H9 (cell line): ENCODE measurements at regions not wholly inside any gene's neighbourhood (a gene's known extent, or its start where the extent isn't known, plus 50 kb on each side); places are given as distances from the start of the nearest gene placed in this dataset.

Source experiments
- DNase-seq: peaks from one replicate; pipeline ENCODE4 v3.0.0-alpha.2; 2017
- H2AFZ ChIP-seq: one replicate; pipeline ENCODE4 v1.6.1; 2013; ENCODE audit warnings: mild to moderate bottlenecking, low read length, control low read depth, moderate library complexity
- H2AK5ac ChIP-seq: 2 replicates; pipeline ENCODE4 v1.6.1; 2013; ENCODE audit warnings: low read length, control low read depth, mixed read lengths; ENCODE audit not compliant: insufficient read length
- H2BK120ac ChIP-seq: one replicate; pipeline ENCODE4 v1.6.1; 2013; ENCODE audit warnings: low read depth, mild to moderate bottlenecking, low read length, control low read depth, inconsistent platforms; ENCODE audit not compliant: poor library complexity, severe bottlenecking
- H2BK12ac ChIP-seq: 2 replicates; pipeline ENCODE4 v1.6.1; 2013; ENCODE audit warnings: low read length, control low read depth, mixed read lengths, low read depth; ENCODE audit not compliant: insufficient read length
- H2BK15ac ChIP-seq: 2 replicates; pipeline ENCODE4 v1.6.1; 2013; ENCODE audit warnings: low read depth, low read length, control low read depth
- H2BK20ac ChIP-seq: one replicate; pipeline ENCODE4 v1.6.1; 2013; ENCODE audit warnings: low read depth, mild to moderate bottlenecking, low read length, control low read depth, inconsistent platforms; ENCODE audit not compliant: poor library complexity, severe bottlenecking
- H2BK5ac ChIP-seq: 2 replicates; pipeline ENCODE4 v1.6.1; 2013; ENCODE audit warnings: low read length, control low read depth, mixed read lengths; ENCODE audit not compliant: insufficient read length
- H3K14ac ChIP-seq: 2 replicates; pipeline ENCODE4 v1.6.1; 2013; ENCODE audit warnings: low read length, control low read depth; ENCODE audit not compliant: insufficient read depth
- H3K18ac ChIP-seq: 2 replicates; pipeline ENCODE4 v1.6.1; 2013; ENCODE audit warnings: low read depth, mild to moderate bottlenecking, mixed read lengths, low read length, control low read depth; ENCODE audit not compliant: insufficient read length
- H3K23ac ChIP-seq: 2 replicates; pipeline ENCODE4 v1.6.1; 2013; ENCODE audit warnings: low read length, control low read depth, mixed read lengths, low read depth; ENCODE audit not compliant: insufficient read length
- H3K23me2 ChIP-seq: 2 replicates; pipeline ENCODE4 v1.6.1; 2013; ENCODE audit warnings: low read depth, mild to moderate bottlenecking, mixed read lengths, low read length, control low read depth; ENCODE audit not compliant: insufficient read length, poor library complexity, severe bottlenecking
- H3K27ac ChIP-seq: 2 replicates; pipeline ENCODE4 v1.5.1; 2013; ENCODE audit warnings: low read length, control low read depth, mixed read lengths, low read depth; ENCODE audit not compliant: insufficient read length
- H3K27me3 ChIP-seq: 2 replicates; pipeline ENCODE4 v1.6.1; 2013; ENCODE audit warnings: low read length, control low read depth, inconsistent platforms; ENCODE audit not compliant: insufficient read depth
- H3K4ac ChIP-seq: 2 replicates; pipeline ENCODE4 v1.6.1; 2013; ENCODE audit warnings: low read depth, mild to moderate bottlenecking, control low read depth, inconsistent platforms, low read length, moderate library complexity
- H3K4me1 ChIP-seq: 2 replicates; pipeline ENCODE4 v1.6.1; 2013; ENCODE audit warnings: low read length, control low read depth, inconsistent platforms; ENCODE audit not compliant: insufficient read depth
- H3K4me2 ChIP-seq: 2 replicates; pipeline ENCODE4 v1.6.1; 2013; ENCODE audit warnings: low read length, control low read depth, mixed read lengths; ENCODE audit not compliant: insufficient read length, insufficient read depth
- H3K56ac ChIP-seq: 2 replicates; pipeline ENCODE4 v1.6.1; 2013; ENCODE audit warnings: low read depth, mild to moderate bottlenecking, mixed read lengths, low read length, control low read depth; ENCODE audit not compliant: insufficient read length
- H3K79me1 ChIP-seq: 2 replicates; pipeline ENCODE4 v1.6.1; 2013; ENCODE audit warnings: low read depth, mild to moderate bottlenecking, moderate library complexity, low read length, control low read depth, inconsistent platforms; ENCODE audit not compliant: insufficient read depth, poor library complexity, severe bottlenecking
- H3K79me2 ChIP-seq: 2 replicates; pipeline ENCODE4 v1.6.1; 2013; ENCODE audit warnings: low read length, control low read depth, inconsistent platforms; ENCODE audit not compliant: insufficient read depth
- H3K9ac ChIP-seq: 2 replicates; pipeline ENCODE4 v1.6.1; 2013; ENCODE audit warnings: low read length, control low read depth, mixed read lengths; ENCODE audit not compliant: insufficient read length; ENCODE audit errors: extremely low read depth
- H3K9me3 ChIP-seq: one replicate; pipeline ENCODE4 v1.6.1; 2013; ENCODE audit warnings: low read depth, low read length, inconsistent platforms; ENCODE audit not compliant: control insufficient read depth
- H3T11ph ChIP-seq: one replicate; pipeline ENCODE4 v1.6.1; 2013; ENCODE audit warnings: mild to moderate bottlenecking, low read length, control low read depth, inconsistent platforms
- H4K20me1 ChIP-seq: one replicate; pipeline ENCODE4 v1.6.1; 2013; ENCODE audit not compliant: control insufficient read depth, insufficient read length, insufficient read depth
- H4K5ac ChIP-seq: 2 replicates; pipeline ENCODE4 v1.6.1; 2013; ENCODE audit warnings: low read depth, mild to moderate bottlenecking, mixed read lengths, low read length, control low read depth; ENCODE audit not compliant: insufficient read length
- H4K8ac ChIP-seq: replicated peaks from 2 replicates; pipeline ENCODE4 v1.6.1; 2013; ENCODE audit warnings: low read length, control low read depth, mixed read lengths, low read depth; ENCODE audit not compliant: insufficient read length
- H4K91ac ChIP-seq: 2 replicates; pipeline ENCODE4 v1.6.1; 2013; ENCODE audit warnings: low read depth, mild to moderate bottlenecking, moderate library complexity, mixed read lengths, low read length, control low read depth; ENCODE audit not compliant: insufficient read length
- H3K27ac Mint-ChIP-seq, 3 experiments: 2 replicates in 2 of 3; 3 replicates in 1 of 3; pipeline ENCODE4 v1.8.0; 2020 to 2021; ENCODE audit warnings: mixed read lengths in 3 of 3, mild to moderate bottlenecking in 1 of 3, moderate library complexity in 1 of 3
- H3K27me3 Mint-ChIP-seq: 2 replicates; pipeline ENCODE4 v1.8.0; 2021; ENCODE audit warnings: low read depth, mild to moderate bottlenecking, moderate library complexity, mixed read lengths
- H3K36me3 Mint-ChIP-seq, 3 experiments: 2 replicates in 2 of 3; 3 replicates in 1 of 3; pipeline ENCODE4 v1.8.0; 2020 to 2021; ENCODE audit warnings: low read depth in 3 of 3, mixed read lengths in 3 of 3; ENCODE audit not compliant: insufficient read depth in 1 of 3
- H3K4me1 Mint-ChIP-seq, 2 experiments: 2 replicates each; pipeline ENCODE4 v1.8.0; 2020; ENCODE audit warnings: mixed read lengths in 2 of 2
- H3K4me3 Mint-ChIP-seq, 2 experiments: 2 replicates in 1 of 2; 3 replicates in 1 of 2; pipeline ENCODE4 v1.8.0; 2020 to 2021; ENCODE audit warnings: mild to moderate bottlenecking in 2 of 2, mixed read lengths in 2 of 2, moderate library complexity in 1 of 2
- H3K9me3 Mint-ChIP-seq, 2 experiments: 2 replicates in 1 of 2; 3 replicates in 1 of 2; pipeline ENCODE4 v1.8.0; 2020; ENCODE audit warnings: mild to moderate bottlenecking in 2 of 2, mixed read lengths in 2 of 2, moderate library complexity in 1 of 2
- CTCF ChIP-seq: fragments of 200-600 bp; sonication (generic); conservative IDR thresholded peaks from 3 replicates; pipeline ENCODE4 v1.8.0; 2021; ENCODE audit warnings: antibody characterized with exemption, mild to moderate bottlenecking
- WGBS: extraction: QIAGEN DNeasy Blood & Tissue Kit; methylation state at CpG from one replicate; pipeline ENCODE4 v1.1.7; 2013; ENCODE audit warnings: missing lambda C conversion rate, low lambda C conversion rate, mixed read lengths; ENCODE audit not compliant: insufficient read length; ENCODE audit errors: extremely low coverage; 5-methylcytosine and 5-hydroxymethylcytosine counted together

- Mint-ChIP-seq H3K9me3 (no peaks in the 10 kb centered on the region), H3K36me3 (no peaks in the 10 kb centered on the region), H3K4me3 (no peak overlapping the region), H3K27ac (peak overlapping the region in 2 of 3 experiments; percentile 35 to 64; a peak in 2 of 7 replicates), H3K27me3 (no peaks in the 10 kb centered on the region), H3K4me1 (peaks cover 0 to 4% of the 10 kb centered on the region in 2 experiments; a peak in 2 of 4 replicates)
- no peaks in the 10 kb centered on the region for H3K79me2 ChIP-seq
- no CpG with 5 or more reads among the region's 5 CpGs for WGBS
- H3K56ac ChIP-seq, result no peak overlapping the region
- no peak overlapping the region for H2BK120ac ChIP-seq
- no peak for DNase-seq
- H3K27me3 ChIP-seq, result no peaks in the 10 kb centered on the region
- no peak overlapping the region for H3T11ph ChIP-seq
- H3K14ac ChIP-seq, result no peak overlapping the region
- no peak for TF ChIP-seq CTCF
- no peak overlapping the region for H3K23ac ChIP-seq
- H4K5ac ChIP-seq, result no peak overlapping the region
- H2AFZ ChIP-seq, result no peak overlapping the region
- H2BK12ac ChIP-seq, result no peak overlapping the region
- no peak overlapping the region for H3K18ac ChIP-seq
- no peak overlapping the region for H4K91ac ChIP-seq
- no peak overlapping the region for H3K9ac ChIP-seq
- H4K8ac ChIP-seq, result no peak overlapping the region
- no peaks in the 10 kb centered on the region for H3K4me1 ChIP-seq
- no peak overlapping the region for H3K4me2 ChIP-seq
- H2BK20ac ChIP-seq, result no peak overlapping the region
- no peaks in the 10 kb centered on the region for H3K9me3 ChIP-seq
- H3K79me1 ChIP-seq, result no peaks in the 10 kb centered on the region
- H3K27ac ChIP-seq, result no peak overlapping the region
- H2BK15ac ChIP-seq, result no peak overlapping the region
- H2BK5ac ChIP-seq, result no peak overlapping the region
- no peak overlapping the region for H2AK5ac ChIP-seq
- H4K20me1 ChIP-seq, result no peaks in the 10 kb centered on the region
- H3K23me2 ChIP-seq, result no peaks in the 10 kb centered on the region
- H3K4ac ChIP-seq, result no peak overlapping the region
These were observed 324.1 kb downstream of the PLK2 start for GRCh38 chr5:58135571-58136335.
